Neural cell (in vitro differentiated cells): ENCODE measurements at regions not wholly inside any gene's neighbourhood (a gene's known extent, or its start where the extent isn't known, plus 50 kb on each side); places are given as distances from the start of the nearest gene placed in this dataset.

Experiments used
- CTCF ChIP-seq: fragments of 450-650 bp; IDR thresholded peaks from 2 replicates; pipeline ENCODE4 v1.5.1; 2014; ENCODE audit warnings: antibody characterized with exemption, mild to moderate bottlenecking, moderate library complexity; ENCODE audit not compliant: poor library complexity, severe bottlenecking
- EP300 ChIP-seq: fragments of 450-650 bp; conservative IDR thresholded peaks from 2 replicates; pipeline ENCODE4 v1.6.1; 2014; ENCODE audit warnings: antibody characterized with exemption, mild to moderate bottlenecking, moderate library complexity; ENCODE audit not compliant: poor library complexity, severe bottlenecking
- MXI1 ChIP-seq: fragments of 450-650 bp; conservative IDR thresholded peaks from 2 replicates; pipeline ENCODE4 v1.6.1; 2014; ENCODE audit warnings: antibody characterized with exemption, mild to moderate bottlenecking; ENCODE audit not compliant: poor library complexity, severe bottlenecking
- POLR2AphosphoS5 ChIP-seq: IDR thresholded peaks from 2 replicates; pipeline ENCODE4 v1.6.1; 2012
- SMC3 ChIP-seq: fragments of 450-650 bp; conservative IDR thresholded peaks from 2 replicates; pipeline ENCODE4 v1.6.1; 2014; ENCODE audit warnings: antibody characterized with exemption, mild to moderate bottlenecking, moderate library complexity; ENCODE audit not compliant: poor library complexity

DNA sequence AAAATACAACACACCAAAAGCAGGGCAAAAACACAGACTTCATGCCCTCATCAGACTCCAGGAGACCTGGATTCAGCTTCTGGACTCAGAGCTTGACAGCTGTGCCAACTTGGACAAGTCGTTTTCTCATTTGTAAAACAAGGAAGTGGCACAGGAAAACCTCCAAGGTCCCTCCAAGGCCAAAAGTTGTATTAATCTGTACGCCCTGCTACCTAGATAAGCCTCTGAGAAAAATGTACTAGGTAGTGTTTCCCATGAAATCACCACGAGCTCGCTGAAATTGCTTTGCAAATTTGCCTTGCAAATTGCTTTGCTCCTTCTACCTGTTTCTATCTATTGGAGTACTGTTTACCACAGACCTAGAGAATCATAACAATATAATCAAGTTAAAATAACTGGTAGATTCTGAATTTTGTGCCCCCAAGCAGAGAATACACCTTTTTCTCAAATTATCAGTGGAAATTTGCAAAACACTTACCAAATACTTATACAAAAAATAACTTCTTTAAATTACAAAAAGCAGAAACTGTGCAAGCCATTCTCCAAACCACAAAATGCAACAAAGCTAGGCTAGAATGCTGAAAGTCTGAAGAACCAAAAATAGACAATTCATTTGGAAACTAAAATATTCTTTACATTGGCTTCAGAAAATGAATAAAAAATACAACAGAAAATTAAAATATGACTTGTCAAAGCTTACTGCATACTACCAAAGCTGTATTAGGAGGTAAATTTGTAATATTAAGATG is 158.1 kb upstream of the CHST15 start:
- TF ChIP-seq CTCF = no peak
- TF ChIP-seq MXI1 = no peak
- no peak for TF ChIP-seq SMC3
- TF ChIP-seq POLR2AphosphoS5 = no peak
- TF ChIP-seq EP300 = no peak
